Endodermal cell (in vitro differentiated cells): ENCODE measurements at regions not wholly inside any gene's neighbourhood (a gene's known extent, or its start where the extent isn't known, plus 50 kb on each side); places are given as distances from the start of the nearest gene placed in this dataset.
A peak's percentile ranks its signal among the peaks of the same experiment; 100 is the strongest.

Experiments used
- DNase-seq: peaks from one replicate; pipeline ENCODE4 v3.0.0-alpha.2; 2017
- H3K27ac ChIP-seq: 2 replicates; pipeline ENCODE4 v1.5.1; 2013; ENCODE audit warnings: mild to moderate bottlenecking, low read depth, low read length, moderate library complexity
- H3K27me3 ChIP-seq: 2 replicates; pipeline ENCODE4 v1.6.1; 2013; ENCODE audit warnings: mild to moderate bottlenecking, low read length, moderate library complexity; ENCODE audit not compliant: insufficient read depth, control insufficient read depth, poor library complexity, severe bottlenecking
- H3K36me3 ChIP-seq: 2 replicates; pipeline ENCODE4 v1.7.0; 2013; ENCODE audit warnings: mild to moderate bottlenecking, low read length, moderate library complexity; ENCODE audit not compliant: control insufficient read depth, insufficient read depth
- H3K4me1 ChIP-seq: one replicate; pipeline ENCODE4 v1.7.0; 2013; ENCODE audit warnings: low read length; ENCODE audit not compliant: control insufficient read depth, insufficient read depth
- H3K4me3 ChIP-seq: 2 replicates; pipeline ENCODE4 v1.5.1; 2013; ENCODE audit warnings: mild to moderate bottlenecking, low read length, moderate library complexity
- H3K9ac ChIP-seq: 2 replicates; pipeline ENCODE4 v1.6.1; 2013; ENCODE audit warnings: mild to moderate bottlenecking, low read length, moderate library complexity; ENCODE audit not compliant: poor library complexity, severe bottlenecking; ENCODE audit errors: extremely low read depth
- H3K9me3 ChIP-seq: 2 replicates; pipeline ENCODE4 v1.6.1; 2013; ENCODE audit warnings: mild to moderate bottlenecking, low read length, moderate library complexity; ENCODE audit not compliant: control insufficient read depth
- H3K27ac Mint-ChIP-seq: 2 replicates; pipeline ENCODE4 v1.8.0; 2020; ENCODE audit warnings: mixed read lengths
- H3K27me3 Mint-ChIP-seq: 2 replicates; pipeline ENCODE4 v1.8.0; 2021; ENCODE audit warnings: mild to moderate bottlenecking, mixed read lengths; ENCODE audit not compliant: insufficient read depth
- H3K36me3 Mint-ChIP-seq: 2 replicates; pipeline ENCODE4 v1.8.0; 2020; ENCODE audit warnings: low read depth, mixed read lengths
- H3K4me1 Mint-ChIP-seq: 2 replicates; pipeline ENCODE4 v1.8.0; 2020; ENCODE audit warnings: mixed read lengths
- H3K4me3 Mint-ChIP-seq: 2 replicates; pipeline ENCODE4 v1.8.0; 2020; ENCODE audit warnings: mild to moderate bottlenecking, moderate library complexity, mixed read lengths
- H3K9me3 Mint-ChIP-seq: 2 replicates; pipeline ENCODE4 v1.8.0; 2020; ENCODE audit warnings: mild to moderate bottlenecking, mixed read lengths
- CTCF ChIP-seq: fragments of 200-600 bp; sonication (generic); conservative IDR thresholded peaks from 2 replicates; pipeline ENCODE4 v1.5.0; 2021; ENCODE audit warnings: antibody characterized with exemption, mild to moderate bottlenecking
- WGBS, 2 experiments: methylation state at CpG; one replicate each; pipeline versions ENCODE4 v1.1.5 to v1.1.7; 2013; ENCODE audit warnings: missing lambda C conversion rate in 2 of 2, mixed read lengths in 1 of 2; ENCODE audit not compliant: insufficient coverage in 1 of 2, insufficient read length in 1 of 2; 5-methylcytosine and 5-hydroxymethylcytosine counted together

GRCh38 chr13:60258349-60258748 is 94.6 kb upstream of the DIAPH3 start:
- Histone ChIP-seq H3K4me3 (no peak overlapping the region), H3K27ac (no peak overlapping the region), H3K9ac (no peak overlapping the region), H3K4me1 (no peaks in the 10 kb centered on the region), H3K9me3 (peaks cover 30% of the 10 kb centered on the region), H3K27me3 (no peaks in the 10 kb centered on the region), H3K36me3 (no peaks in the 10 kb centered on the region)
- Mint-ChIP-seq H3K4me1 (peaks cover 18% of the 10 kb centered on the region), H3K36me3 (no peaks in the 10 kb centered on the region), H3K27me3 (peaks cover 3% of the 10 kb centered on the region), H3K9me3 (peaks cover 28% of the 10 kb centered on the region), H3K27ac (no peak overlapping the region), H3K4me3 (no peak overlapping the region)
- WGBS, 2 experiments: 71 to 77% methylated on average over 5 to 11 of the region's 11 CpGs
- DNase-seq: peak; percentile 66
- TF ChIP-seq CTCF: no peak

GRCh38 chr13:60260440-60260839 is 96.7 kb upstream of the DIAPH3 start:
- TF ChIP-seq CTCF: peak; percentile 69
- peaks cover 26% of the 10 kb centered on the region for H3K4me1 Mint-ChIP-seq
- no peaks in the 10 kb centered on the region for H3K36me3 ChIP-seq
- no peaks in the 10 kb centered on the region for H3K27me3 Mint-ChIP-seq
- H3K9me3 Mint-ChIP-seq: peaks cover 27% of the 10 kb centered on the region
- no peak overlapping the region for H3K9ac ChIP-seq
- WGBS, 2 experiments: 64 to 76% methylated on average over 3 to 4 of the region's 4 CpGs
- H3K36me3 Mint-ChIP-seq: no peaks in the 10 kb centered on the region
- no peak overlapping the region for H3K4me3 ChIP-seq
- H3K27ac ChIP-seq: no peak overlapping the region
- H3K27ac Mint-ChIP-seq: no peak overlapping the region
- no peaks in the 10 kb centered on the region for H3K4me1 ChIP-seq
- peaks cover 42% of the 10 kb centered on the region for H3K9me3 ChIP-seq
- peak; percentile 73 for DNase-seq
- H3K27me3 ChIP-seq: no peaks in the 10 kb centered on the region
- H3K4me3 Mint-ChIP-seq: no peak overlapping the region

- Mint-ChIP-seq H3K4me1 (peaks cover 26% of the 10 kb centered on the region), H3K27me3 (no peaks in the 10 kb centered on the region), H3K36me3 (no peaks in the 10 kb centered on the region), H3K4me3 (no peak overlapping the region), H3K9me3 (peaks cover 18% of the 10 kb centered on the region), H3K27ac (no peak overlapping the region)
- H3K4me1 ChIP-seq: no peaks in the 10 kb centered on the region
- no peak for TF ChIP-seq CTCF
- peaks cover 34% of the 10 kb centered on the region for H3K9me3 ChIP-seq
- WGBS, 2 experiments: 49 to 65% methylated on average over 10 to 12 of the region's 12 CpGs
- H3K27me3 ChIP-seq: no peaks in the 10 kb centered on the region
- H3K36me3 ChIP-seq: no peaks in the 10 kb centered on the region
- no peak overlapping the region for H3K27ac ChIP-seq
- no peak overlapping the region for H3K9ac ChIP-seq
- peak overlapping the region; percentile 20 for H3K4me3 ChIP-seq
- peak; percentile 78 for DNase-seq
Measured at GRCh38 chr13:60261432-60262351, 98.0 kb upstream of the DIAPH3 start.
